ENCODE measurements at regions not wholly inside any gene's neighbourhood (a gene's known extent, or its start where the extent isn't known, plus 50 kb on each side); places are given as distances from the start of the nearest gene placed in this dataset.

GRCh38 chr20:5390720-5391119, 74.0 kb upstream of the PROKR2 start:
- no peak overlapping the region for H3K56ac ChIP-seq (replicated peaks; ENCODE audit: insufficient read length, low read depth, low read length)
- no peaks in the 10 kb centered on the region for H3K79me2 ChIP-seq (ENCODE audit: control insufficient read depth in 1 of 2, insufficient read depth in 2 of 2, low read length in 2 of 2)
- peaks cover 0 to 2% (median 0%) of the 10 kb centered on the region in 4 experiments; a peak in 1 of 7 replicates for H3K4me1 ChIP-seq (replicated peaks in 1 of 4; ENCODE audit: control insufficient read depth in 3 of 4, insufficient read depth in 4 of 4, low read length in 3 of 4)
- ChIA-PET CTCF (ENCODE audit: partially characterized antibody) (interaction anchor here (0.6 to 1.8 kb wide), 4 partner anchors 11 to 58 kb away, joined by 3 to 7 read pairs (median 3); no protein-coding TSS in a partner anchor), POLR2A (ENCODE audit: partially characterized antibody) (no interaction called here)
- no peak overlapping the region for H3K18ac ChIP-seq (ENCODE audit: extremely low read depth, low read length)
- no peak overlapping the region for H3K27ac ChIP-seq (ENCODE audit: low read depth, low read length)
- H3K27me3 ChIP-seq (replicated peaks in 1 of 4; ENCODE audit: control insufficient read depth in 3 of 4, extremely low read depth in 1 of 4, insufficient read depth in 3 of 4, low read length in 3 of 4), result no peaks in the 10 kb centered on the region; a peak in 1 of 7 replicates
- H3K36me3 ChIP-seq (ENCODE audit: control insufficient read depth in 2 of 4, insufficient read depth in 4 of 4, low read length in 3 of 4), result no peaks in the 10 kb centered on the region
- no peaks in the 10 kb centered on the region for H4K20me1 ChIP-seq (replicated peaks in 1 of 2; ENCODE audit: control insufficient read depth in 1 of 2, insufficient read depth in 2 of 2, low read length in 2 of 2)
- H4K8ac ChIP-seq (ENCODE audit: extremely low read depth, insufficient read depth, low read length), result no peak overlapping the region
- no peaks in the 10 kb centered on the region for H3K79me1 ChIP-seq (ENCODE audit: low read depth, low read length)
- H2BK20ac ChIP-seq (ENCODE audit: low read length), result no peak overlapping the region
- no peak overlapping the region for H3K4me2 ChIP-seq (ENCODE audit: insufficient read depth in 1 of 2, low read depth in 2 of 2, low read length in 2 of 2)
- no peak overlapping the region for H2AFZ ChIP-seq (ENCODE audit: low read length)
- no peak overlapping the region for H3K23ac ChIP-seq (ENCODE audit: insufficient read length)
- no peak for FAIRE-seq
- no peaks in the 10 kb centered on the region for H3K9me3 ChIP-seq (ENCODE audit: insufficient read depth in 2 of 2, low read depth in 1 of 2, low read length in 1 of 2)
- H3K4ac ChIP-seq (replicated peaks; ENCODE audit: insufficient read length, low read depth, low read length), result no peak overlapping the region
- no peak overlapping the region for H2BK15ac ChIP-seq (ENCODE audit: low read length)
- no peak overlapping the region for H4K5ac ChIP-seq (ENCODE audit: insufficient read length, low read depth, low read length)
- no peak overlapping the region for H2AK5ac ChIP-seq (ENCODE audit: low read depth, low read length)
- H3K4me3 ChIP-seq (ENCODE audit: extremely low read depth in 1 of 4, insufficient read depth in 2 of 4, low read depth in 3 of 4, low read length in 4 of 4), result no peak overlapping the region
- no peak overlapping the region for H3K9ac ChIP-seq (replicated peaks in 1 of 4; ENCODE audit: extremely low read depth in 1 of 4, low read depth in 3 of 4, low read length in 3 of 4)
- H4K91ac ChIP-seq (replicated peaks; ENCODE audit: insufficient read length, low read length), result no peak overlapping the region
- no peak overlapping the region for H2BK12ac ChIP-seq (ENCODE audit: low read depth, low read length)
- no peak overlapping the region for H2BK5ac ChIP-seq (ENCODE audit: low read depth, low read length)
- H3K14ac ChIP-seq (ENCODE audit: insufficient read length), result no peak overlapping the region
- no peak for DNase-seq (ENCODE audit: low read depth in 1 of 2, low spot score in 2 of 2)
- 70% methylated on average over 3 of the region's 3 CpGs; no CpG with 5 or more reads in 1 of the 2 experiments for WGBS, 2 experiments (ENCODE audit: extremely low coverage in 1 of 2, insufficient coverage in 1 of 2, insufficient read length in 1 of 2, insufficient replicate concordance in 2 of 2, low coverage in 1 of 2, low lambda C conversion rate in 2 of 2, missing lambda C conversion rate in 1 of 2)
- no peak overlapping the region for H2BK120ac ChIP-seq (replicated peaks; ENCODE audit: low read depth, low read length)
- no peaks in the 10 kb centered on the region for H3K23me2 ChIP-seq (ENCODE audit: low read depth, low read length)
- TF ChIP-seq GABPA (IDR thresholded peaks at IDR 0.05; ENCODE audit: borderline replicate concordance, insufficient read depth, low read length) (no peak), ATF2 (IDR thresholded peaks at IDR 0.05; ENCODE audit: low read length) (no peak), NRF1 (IDR thresholded peaks at IDR 0.05; ENCODE audit: low read depth, low read length) (no peak), CHD2 (IDR thresholded peaks at IDR 0.05; ENCODE audit: low read length) (no peak), MAX (IDR thresholded peaks at IDR 0.05) (no peak), BACH1 (IDR thresholded peaks at IDR 0.05; ENCODE audit: low read length) (no peak), CEBPB (IDR thresholded peaks at IDR 0.05; ENCODE audit: low read depth, low read length) (no peak), RXRA (IDR thresholded peaks at IDR 0.05; ENCODE audit: insufficient read depth, low read depth, low read length) (no peak), POU5F1 (IDR thresholded peaks at IDR 0.05; ENCODE audit: low read depth, low read length) (no peak), CREB1 (IDR thresholded peaks at IDR 0.05) (no peak)
